Superior temporal gyrus (tissue), 1 donor: ENCODE measurements at regions not wholly inside any gene's neighbourhood (a gene's known extent, or its start where the extent isn't known, plus 50 kb on each side); places are given as distances from the start of the nearest gene placed in this dataset.
"Not testable (repeated sequence)": the region's sequence is repeated elsewhere in the genome, so short reads cannot be mapped to it uniquely, and the experiment has no call there.

Source experiments
- DNase-seq: peaks from one replicate; pipeline ENCODE4 v3.0.0-alpha.2; 2016; ENCODE audit errors: extremely low spot score

- not testable (repeated sequence) for DNase-seq
These were observed 63.8 kb downstream of the NSUN5 start for GRCh38 chr7:73244782-73245311.

GRCh38 chr7:73234994-73235717 is 73.5 kb downstream of the NSUN5 start:
- DNase-seq = not testable (repeated sequence)

GRCh38 chr7:73225745-73226144 is 82.9 kb downstream of the NSUN5 start:
- not testable (repeated sequence) for DNase-seq

- DNase-seq = not testable (repeated sequence)
These were observed 86.9 kb downstream of the NSUN5 start for GRCh38 chr7:73221724-73222123.

GRCh38 chr7:73220766-73221370 is 87.8 kb downstream of the NSUN5 start:
- DNase-seq = not testable (repeated sequence)

- DNase-seq = not testable (repeated sequence)
These were observed 88.3 kb downstream of the NSUN5 start for GRCh38 chr7:73220357-73220756.

- DNase-seq = not testable (repeated sequence)
These were observed 89.8 kb downstream of the NSUN5 start for GRCh38 chr7:73218802-73219201.

GRCh38 chr7:73216046-73216675 is 92.5 kb downstream of the NSUN5 start:
- not testable (repeated sequence) for DNase-seq

GRCh38 chr7:73215232-73215631 is 93.4 kb downstream of the NSUN5 start:
- not testable (repeated sequence) for DNase-seq

- not testable (repeated sequence) for DNase-seq
These were observed 94.2 kb downstream of the NSUN5 start for GRCh38 chr7:73214471-73214870.

- DNase-seq = not testable (repeated sequence)
These were observed 95.5 kb downstream of the NSUN5 start for GRCh38 chr7:73213076-73213475.

GRCh38 chr7:73205594-73205993 is 103.0 kb downstream of the NSUN5 start:
- not testable (repeated sequence) for DNase-seq

GRCh38 chr7:73204898-73205297 is 103.7 kb downstream of the NSUN5 start:
- not testable (repeated sequence) for DNase-seq

GRCh38 chr7:73203312-73203711 is 105.3 kb downstream of the NSUN5 start:
- not testable (repeated sequence) for DNase-seq

- not testable (repeated sequence) for DNase-seq
These were observed 107.4 kb downstream of the NSUN5 start for GRCh38 chr7:73201264-73201663.

- DNase-seq = not testable (repeated sequence)
These were observed 108.0 kb downstream of the NSUN5 start for GRCh38 chr7:73200518-73201099.

- not testable (repeated sequence) for DNase-seq
These were observed 108.2 kb upstream of the SPDYE9 start for GRCh38 chr7:73193991-73194390.

GRCh38 chr7:73190483-73191155 is 104.8 kb upstream of the SPDYE9 start:
- not testable (repeated sequence) for DNase-seq

- DNase-seq = not testable (repeated sequence)
These were observed 102.4 kb upstream of the SPDYE9 start for GRCh38 chr7:73188287-73188686.

- not testable (repeated sequence) for DNase-seq
These were observed 100.9 kb upstream of the SPDYE9 start for GRCh38 chr7:73186589-73187309.

- not testable (repeated sequence) for DNase-seq
These were observed 91.0 kb upstream of the SPDYE9 start for GRCh38 chr7:73176813-73177212.
